CMK (cell line): ENCODE measurements at regions not wholly inside any gene's neighbourhood (a gene's known extent, or its start where the extent isn't known, plus 50 kb on each side); places are given as distances from the start of the nearest gene placed in this dataset.

Experiments used
- DNase-seq: peaks from one replicate; pipeline ENCODE4 v3.0.0-alpha.2; 2010; ENCODE audit warnings: low read depth

- no peak for DNase-seq
These were observed 336.4 kb downstream of the LRIG3 start for GRCh38 chr12:58583940-58584339.

- no peak for DNase-seq
These were observed 335.4 kb downstream of the LRIG3 start for GRCh38 chr12:58584880-58585279.

- DNase-seq = no peak
These were observed 333.5 kb downstream of the LRIG3 start for GRCh38 chr12:58586762-58587161.

- DNase-seq = no peak
These were observed 331.5 kb downstream of the LRIG3 start for GRCh38 chr12:58588770-58589169.

DNA sequence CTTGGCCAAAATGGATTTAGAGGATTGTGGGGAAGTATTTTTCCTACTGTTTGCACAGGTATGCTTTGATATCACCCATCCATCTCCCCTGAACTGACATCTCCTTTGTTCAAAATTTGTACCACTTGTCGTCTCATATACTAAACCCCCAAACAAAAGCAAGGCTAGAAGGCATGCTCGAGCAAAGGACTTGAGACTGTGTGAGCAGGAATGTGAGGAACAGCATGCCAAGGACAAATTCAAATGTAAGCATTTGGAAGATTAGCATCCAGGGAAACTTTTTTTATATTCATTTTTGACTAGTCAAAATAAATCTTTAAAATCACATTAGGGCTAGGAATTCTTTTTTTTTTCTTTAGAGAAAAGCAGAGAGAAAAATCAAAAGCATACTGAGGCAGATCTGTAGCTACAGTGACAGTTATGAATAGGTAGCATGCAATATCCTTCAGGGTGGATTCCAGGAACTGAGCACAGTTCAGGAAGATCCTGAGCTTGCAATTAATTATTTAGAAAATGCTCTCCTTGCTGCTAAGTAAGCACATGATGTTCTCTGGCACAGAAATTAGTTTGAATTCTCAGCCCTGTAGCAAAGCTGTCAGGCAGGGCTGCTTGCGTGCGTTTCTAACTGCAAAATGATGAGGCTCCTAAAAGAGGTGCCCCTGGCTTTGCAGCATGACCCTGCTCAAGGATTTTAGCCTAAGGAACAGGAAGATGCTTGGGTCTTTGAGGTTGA lies 327.7 kb downstream of the LRIG3 start:
- DNase-seq = no peak

DNA sequence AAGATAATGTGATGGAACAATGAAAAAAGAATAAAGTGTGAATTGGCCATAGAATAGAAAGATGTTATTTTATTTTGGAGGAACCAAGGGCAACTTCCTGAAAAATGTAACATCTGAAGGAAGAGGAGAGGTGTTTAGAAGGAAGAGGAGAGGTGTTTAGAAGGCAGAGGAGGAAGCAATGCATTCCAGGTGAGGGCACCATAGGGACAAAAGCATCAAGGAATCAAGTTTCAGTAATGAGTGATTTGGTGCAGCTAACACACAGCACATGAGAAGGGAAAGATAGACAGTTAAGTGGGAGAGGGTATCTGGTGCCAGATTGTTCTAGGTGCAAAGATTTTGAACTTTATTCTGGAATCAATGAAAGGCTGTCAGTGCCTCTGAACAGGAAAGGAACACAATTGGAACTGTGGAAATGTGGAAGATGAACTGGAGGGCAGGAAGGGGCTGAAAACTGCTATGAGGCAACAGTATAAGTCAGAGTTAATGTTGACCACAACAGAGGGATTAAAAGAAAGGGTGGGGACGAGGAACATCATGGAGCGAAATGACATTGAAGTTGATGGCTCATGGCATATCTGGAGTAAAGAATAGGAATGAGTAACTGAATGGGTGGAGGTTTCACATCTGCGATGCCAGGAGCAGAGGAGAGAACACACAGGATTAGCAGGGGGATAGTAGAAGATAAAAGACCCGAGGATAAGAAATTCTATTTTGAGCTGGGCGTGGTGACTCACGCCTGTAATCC lies 326.6 kb downstream of the LRIG3 start:
- DNase-seq = no peak

GRCh38 chr12:58596381-58596780 lies 323.9 kb downstream of the LRIG3 start:
- DNase-seq = no peak

DNA sequence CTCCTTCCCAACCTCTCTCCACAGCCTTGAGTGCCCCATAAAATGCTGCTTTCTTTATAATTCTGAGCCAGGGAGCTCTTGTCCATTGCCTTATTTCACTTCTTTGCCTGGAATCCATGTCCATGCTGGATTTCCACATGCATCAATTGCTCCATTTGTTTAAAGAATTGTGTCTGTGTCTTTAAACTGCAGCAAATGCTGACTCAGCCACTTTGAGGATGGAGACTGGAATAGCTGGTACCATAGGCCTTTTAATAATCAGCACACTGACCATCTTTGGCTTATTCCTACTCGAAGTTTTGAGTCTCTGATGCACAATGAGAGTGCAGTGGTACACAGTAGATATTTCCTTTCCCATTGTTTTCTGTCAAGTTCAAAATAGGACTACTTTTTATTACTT lies 318.8 kb downstream of the LRIG3 start:
- DNase-seq = no peak

GRCh38 chr12:58602179-58602578 lies 318.1 kb downstream of the LRIG3 start:
- no peak for DNase-seq

DNA sequence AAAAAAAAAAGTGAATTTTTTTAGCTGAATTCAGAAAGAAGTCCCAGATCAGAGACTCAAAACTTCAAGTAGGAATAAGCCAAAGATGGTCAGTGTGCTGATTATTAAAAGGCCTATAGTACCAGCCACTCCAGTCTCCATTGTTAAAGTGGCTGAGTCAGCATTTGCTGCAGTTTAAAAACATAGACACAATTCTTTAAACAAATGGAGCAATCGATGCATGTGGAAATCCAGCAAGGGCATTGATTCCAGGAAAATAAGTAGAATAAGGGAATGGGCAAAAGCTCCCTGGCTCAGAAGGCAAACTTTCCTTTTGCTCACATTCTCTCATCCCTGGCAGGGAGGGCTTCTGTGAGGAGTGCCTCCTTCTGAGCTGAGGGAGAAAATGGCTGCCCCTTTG lies 317.6 kb downstream of the LRIG3 start:
- no peak for DNase-seq

DNA sequence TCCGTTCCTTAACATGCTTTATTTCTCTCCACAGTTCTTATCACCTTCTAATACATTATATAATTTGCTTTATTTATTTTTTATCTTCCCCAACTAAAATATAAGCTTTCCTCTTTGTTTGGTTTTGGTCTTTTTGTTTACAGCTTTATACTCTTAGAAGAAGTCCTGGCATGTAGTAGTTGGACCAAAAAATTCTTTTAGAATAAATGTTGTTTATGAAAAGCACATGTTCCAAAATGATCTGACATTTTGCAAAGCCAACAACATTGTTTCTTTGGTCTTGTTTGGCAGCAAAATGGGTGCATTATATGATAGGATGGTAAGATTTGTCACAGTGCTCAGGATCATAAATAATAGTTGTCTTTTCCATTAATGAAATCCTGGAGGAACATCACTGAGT lies 312.5 kb downstream of the LRIG3 start:
- DNase-seq = no peak

DNA sequence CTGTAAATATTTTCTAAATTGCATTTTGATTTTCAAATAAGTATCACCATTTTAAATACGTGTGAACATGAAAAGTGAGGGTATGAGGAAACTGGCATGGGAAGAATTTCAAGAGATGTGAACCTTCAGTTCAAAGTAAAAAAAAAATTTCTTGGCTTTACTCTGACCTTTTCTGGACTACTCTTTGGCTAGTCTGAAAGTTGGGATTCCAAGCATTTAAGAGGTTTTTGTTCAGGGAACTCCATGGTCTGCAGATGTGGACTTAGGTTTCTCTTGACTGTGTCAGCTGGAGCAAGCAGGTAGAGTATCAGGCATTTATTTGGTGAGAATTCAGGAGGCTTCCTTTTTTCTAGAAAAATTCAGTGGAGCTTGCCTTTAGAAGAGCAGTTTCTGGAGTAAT lies 311.6 kb downstream of the LRIG3 start:
- DNase-seq = no peak

DNA sequence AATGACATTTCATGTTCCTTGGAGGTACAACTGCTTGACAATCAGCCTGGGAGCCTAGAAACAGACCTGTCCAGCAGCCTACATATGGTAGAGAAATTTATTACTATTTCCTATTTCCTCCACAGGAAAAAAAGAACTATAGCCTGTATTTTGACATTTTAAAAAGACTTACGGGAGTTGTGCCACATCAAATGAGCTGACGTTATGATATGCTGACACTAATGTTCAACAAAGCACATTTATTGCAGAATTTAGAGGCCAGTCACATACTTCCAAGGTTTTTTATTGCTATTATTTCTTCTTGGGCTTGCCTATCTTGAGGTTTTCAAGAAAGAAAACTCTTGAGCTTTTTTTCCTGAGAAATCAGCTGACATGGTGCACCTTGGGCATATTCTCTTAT lies 305.3 kb downstream of the LRIG3 start:
- no peak for DNase-seq

DNA sequence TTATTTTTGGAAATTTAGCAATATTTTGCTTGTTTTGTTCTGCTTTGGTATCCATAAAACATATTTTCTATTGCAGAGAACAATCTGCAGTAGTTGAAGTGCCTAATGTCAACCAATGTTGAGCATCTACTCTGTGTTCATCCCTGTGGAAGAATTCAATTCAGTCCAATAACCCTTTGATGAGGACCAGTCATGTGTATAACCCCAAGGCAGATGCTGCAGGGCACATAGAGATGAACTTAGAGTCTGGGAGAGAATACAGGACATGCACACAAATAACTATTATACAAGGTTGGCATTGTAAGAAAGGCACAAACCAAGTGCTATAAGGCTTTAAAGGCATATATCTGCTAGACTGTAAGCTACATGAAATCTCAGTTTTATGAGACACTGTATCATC lies 304.7 kb downstream of the LRIG3 start:
- no peak for DNase-seq

GRCh38 chr12:58616618-58617017 lies 303.7 kb downstream of the LRIG3 start:
- no peak for DNase-seq

GRCh38 chr12:58621126-58621525 lies 299.2 kb downstream of the LRIG3 start:
- DNase-seq = no peak

DNA sequence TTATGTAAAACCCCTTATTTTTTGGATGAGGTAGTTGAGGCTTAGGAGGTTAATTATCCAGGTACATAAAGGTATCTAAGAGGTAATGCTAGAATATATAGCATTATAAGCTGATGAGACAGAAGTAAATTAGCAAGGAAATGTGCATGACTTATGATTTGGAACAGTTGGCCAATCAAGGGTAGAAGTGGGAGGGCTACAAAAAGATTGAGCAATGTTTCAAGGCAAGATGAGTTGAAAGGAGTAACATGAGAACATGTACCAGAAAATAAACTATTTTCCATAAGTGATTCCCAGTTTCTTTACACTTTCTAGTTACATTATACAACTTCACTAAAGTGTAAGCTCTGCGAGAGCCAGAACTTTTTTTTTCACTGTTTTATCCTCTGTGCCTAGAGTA lies 290.9 kb downstream of the LRIG3 start:
- no peak for DNase-seq

- DNase-seq = no peak
These were observed 286.8 kb downstream of the LRIG3 start for GRCh38 chr12:58633479-58633878.

DNA sequence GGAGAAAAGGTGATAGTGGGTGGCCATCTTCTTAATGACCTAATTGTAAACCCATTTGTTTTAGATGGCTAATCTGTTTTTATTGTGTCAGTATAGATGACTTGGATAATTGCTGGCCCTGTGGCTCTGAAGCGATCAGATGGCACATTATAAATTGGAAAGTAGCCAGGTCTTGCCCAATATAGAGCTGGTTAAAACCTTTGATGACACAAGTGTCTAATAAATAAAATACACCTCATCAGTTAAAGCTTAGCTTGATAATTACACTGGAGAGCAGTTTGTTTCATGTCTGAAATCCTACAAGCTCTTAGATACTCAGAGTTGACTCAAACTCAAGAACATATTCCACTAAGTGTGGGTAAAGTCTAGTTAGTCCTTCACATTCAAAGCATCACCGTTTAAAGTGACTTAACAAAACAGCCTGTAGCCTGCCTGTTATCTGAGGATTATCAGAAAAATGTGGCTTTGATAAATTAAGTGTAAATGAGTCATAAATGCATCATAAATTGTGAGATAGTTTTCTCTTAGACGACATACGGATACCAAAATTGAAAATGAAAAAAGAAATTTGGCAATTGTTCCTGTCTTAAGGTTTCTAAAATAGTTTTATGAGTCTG lies 280.9 kb downstream of the LRIG3 start:
- DNase-seq = no peak

GRCh38 chr12:58640314-58640713 lies 280.0 kb downstream of the LRIG3 start:
- DNase-seq = no peak

DNA sequence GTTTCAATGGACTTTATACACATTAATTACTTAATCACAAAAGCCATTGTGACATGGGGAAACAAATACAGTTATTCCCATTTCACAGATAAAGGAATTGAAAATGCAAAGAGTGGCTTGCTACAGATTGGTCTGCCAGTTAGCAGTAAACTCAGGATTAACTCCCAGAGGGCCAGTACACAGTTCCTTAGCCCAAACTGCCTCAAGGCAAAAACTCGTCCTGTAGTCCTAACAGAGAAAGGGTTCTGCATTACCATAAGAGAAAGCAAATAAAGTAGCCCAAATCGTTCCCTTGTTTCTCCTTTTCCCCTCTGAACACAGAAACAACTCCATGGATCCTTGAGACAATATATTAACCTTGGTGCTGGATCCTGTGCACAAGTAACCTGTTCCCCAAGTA lies 274.4 kb downstream of the LRIG3 start:
- no peak for DNase-seq

GRCh38 chr12:58647495-58647894 lies 272.8 kb downstream of the LRIG3 start:
- no peak for DNase-seq

GRCh38 chr12:58648176-58648575 lies 272.1 kb downstream of the LRIG3 start:
- no peak for DNase-seq
